Chondrocyte (in vitro differentiated cells): ENCODE measurements at regions not wholly inside any gene's neighbourhood (a gene's known extent, or its start where the extent isn't known, plus 50 kb on each side); places are given as distances from the start of the nearest gene placed in this dataset.

Source experiments
- DNase-seq: peaks from one replicate; pipeline ENCODE4 v3.0.0; 2021; ENCODE audit warnings: mixed read lengths, low spot score
- H3K27ac Mint-ChIP-seq: one replicate; pipeline ENCODE4 v1.8.0; 2021; ENCODE audit warnings: mild to moderate bottlenecking, moderate library complexity, mixed read lengths; ENCODE audit not compliant: unreplicated experiment
- H3K27me3 Mint-ChIP-seq: 2 replicates; pipeline ENCODE4 v1.8.0; 2021; ENCODE audit warnings: low read depth, mixed read lengths
- H3K36me3 Mint-ChIP-seq: 2 replicates; pipeline ENCODE4 v1.8.0; 2021; ENCODE audit warnings: low read depth, mixed read lengths
- H3K4me1 Mint-ChIP-seq: 2 replicates; pipeline ENCODE4 v1.8.0; 2021; ENCODE audit warnings: low read depth, mild to moderate bottlenecking, mixed read lengths
- H3K4me3 Mint-ChIP-seq: one replicate; pipeline ENCODE4 v1.8.0; 2021; ENCODE audit warnings: mild to moderate bottlenecking, moderate library complexity, mixed read lengths; ENCODE audit not compliant: unreplicated experiment
- H3K9me3 Mint-ChIP-seq: 2 replicates; pipeline ENCODE4 v1.8.0; 2021; ENCODE audit warnings: low read depth, mixed read lengths
- TF ChIP-seq, protein P1 (sequence below): fragments of 200-600 bp; sonication (generic); IDR thresholded peaks from 2 replicates; pipeline ENCODE4 v1.5.0; 2021; ENCODE audit warnings: antibody characterized with exemption, mild to moderate bottlenecking, moderate library complexity

GRCh38 chr15:95409211-95409610 lies 921.3 kb upstream of the NR2F2 start:
- H3K27ac Mint-ChIP-seq: peak overlapping the region; percentile 86
- peaks cover 81% of the 10 kb centered on the region for H3K4me1 Mint-ChIP-seq
- peaks cover 15% of the 10 kb centered on the region for H3K9me3 Mint-ChIP-seq
- H3K4me3 Mint-ChIP-seq: no peak overlapping the region
- no peaks in the 10 kb centered on the region for H3K27me3 Mint-ChIP-seq
- TF ChIP-seq, protein P1, sequence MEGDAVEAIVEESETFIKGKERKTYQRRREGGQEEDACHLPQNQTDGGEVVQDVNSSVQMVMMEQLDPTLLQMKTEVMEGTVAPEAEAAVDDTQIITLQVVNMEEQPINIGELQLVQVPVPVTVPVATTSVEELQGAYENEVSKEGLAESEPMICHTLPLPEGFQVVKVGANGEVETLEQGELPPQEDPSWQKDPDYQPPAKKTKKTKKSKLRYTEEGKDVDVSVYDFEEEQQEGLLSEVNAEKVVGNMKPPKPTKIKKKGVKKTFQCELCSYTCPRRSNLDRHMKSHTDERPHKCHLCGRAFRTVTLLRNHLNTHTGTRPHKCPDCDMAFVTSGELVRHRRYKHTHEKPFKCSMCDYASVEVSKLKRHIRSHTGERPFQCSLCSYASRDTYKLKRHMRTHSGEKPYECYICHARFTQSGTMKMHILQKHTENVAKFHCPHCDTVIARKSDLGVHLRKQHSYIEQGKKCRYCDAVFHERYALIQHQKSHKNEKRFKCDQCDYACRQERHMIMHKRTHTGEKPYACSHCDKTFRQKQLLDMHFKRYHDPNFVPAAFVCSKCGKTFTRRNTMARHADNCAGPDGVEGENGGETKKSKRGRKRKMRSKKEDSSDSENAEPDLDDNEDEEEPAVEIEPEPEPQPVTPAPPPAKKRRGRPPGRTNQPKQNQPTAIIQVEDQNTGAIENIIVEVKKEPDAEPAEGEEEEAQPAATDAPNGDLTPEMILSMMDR: peak; percentile 42
- no peak for DNase-seq
- H3K36me3 Mint-ChIP-seq: peaks cover 1% of the 10 kb centered on the region

DNA sequence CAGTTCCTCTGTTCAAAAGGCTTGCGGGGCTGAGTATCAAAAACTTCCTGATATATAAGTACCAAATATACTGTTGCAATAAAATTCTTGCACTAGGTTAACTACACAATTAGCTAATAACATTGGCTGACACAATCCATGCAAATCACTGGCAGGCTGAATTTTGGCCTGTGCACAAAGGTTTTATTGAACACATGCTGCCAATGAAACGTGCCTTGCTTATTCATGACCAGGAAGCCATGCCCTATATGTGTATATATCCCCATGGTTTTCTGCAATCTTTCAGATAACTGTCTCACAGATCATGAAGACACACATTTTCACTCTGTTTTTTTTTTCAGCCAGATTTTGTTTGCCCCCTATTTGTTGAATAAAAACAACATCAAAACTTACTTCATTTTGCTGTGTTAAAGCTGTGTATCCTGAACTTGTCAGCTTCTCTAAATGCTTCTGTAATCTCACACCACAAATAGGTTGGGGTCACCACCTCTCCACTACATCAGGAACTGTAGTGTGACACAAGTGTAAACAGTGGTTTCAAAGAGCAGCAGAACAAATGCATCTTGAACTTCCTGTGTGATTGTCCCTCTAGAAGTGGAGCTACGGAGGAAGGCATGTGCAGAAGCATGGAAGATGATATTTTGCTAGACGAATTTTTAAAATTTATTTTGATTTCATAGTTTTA lies 920.7 kb upstream of the NR2F2 start:
- TF ChIP-seq, protein P1: no peak
- Mint-ChIP-seq H3K4me3 (no peak overlapping the region), H3K27me3 (no peaks in the 10 kb centered on the region), H3K9me3 (peaks cover 15% of the 10 kb centered on the region), H3K36me3 (peaks cover 1% of the 10 kb centered on the region), H3K4me1 (peaks cover 75% of the 10 kb centered on the region), H3K27ac (no peak overlapping the region)
- no peak for DNase-seq

DNA sequence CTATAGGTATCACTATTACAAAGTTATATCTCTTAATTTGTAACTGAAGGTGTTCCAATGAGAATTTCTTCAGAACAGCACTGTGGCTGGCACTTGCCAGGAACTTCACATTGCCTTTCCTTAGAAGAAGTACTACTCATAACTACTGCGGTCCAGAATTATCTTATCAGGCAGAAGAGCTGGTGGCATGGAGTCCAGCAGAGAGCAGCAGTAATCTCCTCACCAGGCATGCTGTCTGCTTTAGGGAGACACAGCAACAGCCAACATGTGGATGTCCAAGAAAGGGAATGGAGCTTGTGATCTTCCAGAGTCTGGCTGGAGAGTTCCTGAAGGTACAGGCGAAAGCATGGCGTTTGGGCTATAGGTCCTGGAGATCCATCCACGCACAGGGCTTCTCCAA lies 919.7 kb upstream of the NR2F2 start:
- no peak for DNase-seq
- peaks cover 13% of the 10 kb centered on the region for H3K9me3 Mint-ChIP-seq
- H3K27me3 Mint-ChIP-seq: no peaks in the 10 kb centered on the region
- TF ChIP-seq, protein P1: no peak
- peaks cover 65% of the 10 kb centered on the region for H3K4me1 Mint-ChIP-seq
- H3K4me3 Mint-ChIP-seq: no peak overlapping the region
- peaks cover 1% of the 10 kb centered on the region for H3K36me3 Mint-ChIP-seq
- no peak overlapping the region for H3K27ac Mint-ChIP-seq

DNA sequence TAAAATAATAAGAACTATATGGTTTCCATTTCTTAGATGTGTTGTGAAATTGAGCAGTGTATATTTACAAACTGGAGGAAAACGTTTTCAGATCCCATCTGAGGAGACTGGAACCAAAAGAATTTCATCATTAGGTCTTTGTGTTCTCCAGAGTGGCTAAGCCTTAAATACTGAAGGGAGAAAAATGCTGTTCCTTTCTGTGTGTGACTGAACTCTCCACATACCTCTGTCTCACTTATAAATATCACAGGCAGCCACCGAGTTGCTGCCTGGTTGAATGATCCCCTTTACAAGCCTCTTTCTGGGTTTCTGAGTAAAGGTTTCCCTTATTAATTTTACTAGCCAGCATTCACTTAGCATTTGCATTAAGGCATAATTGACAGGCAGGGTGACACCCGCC lies 913.9 kb upstream of the NR2F2 start:
- Mint-ChIP-seq H3K4me3 (no peak overlapping the region), H3K36me3 (no peaks in the 10 kb centered on the region), H3K27me3 (no peaks in the 10 kb centered on the region), H3K27ac (peak overlapping the region; percentile 68), H3K9me3 (peaks cover 7% of the 10 kb centered on the region), H3K4me1 (peaks cover 45% of the 10 kb centered on the region)
- no peak for DNase-seq
- TF ChIP-seq, protein P1: no peak

DNA sequence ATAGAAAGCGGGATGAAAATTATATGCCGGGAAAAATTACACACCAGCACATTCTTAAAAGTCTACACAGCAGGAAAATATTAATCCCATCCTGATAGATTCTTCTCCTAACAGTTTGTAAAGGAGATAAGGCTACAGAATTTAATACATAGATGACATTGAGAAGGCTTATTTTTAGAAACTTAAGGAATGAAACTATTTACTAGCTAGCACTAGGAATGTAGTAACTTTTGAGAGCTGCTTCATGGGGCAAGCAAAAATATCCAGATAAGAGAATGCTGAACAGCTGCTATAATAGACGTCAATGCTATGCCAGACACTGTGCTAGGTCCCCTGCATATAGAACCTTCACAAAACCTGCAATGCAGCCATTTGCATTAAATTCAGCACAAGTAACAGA lies 912.7 kb upstream of the NR2F2 start:
- Mint-ChIP-seq H3K4me3 (no peak overlapping the region), H3K9me3 (peaks cover 4% of the 10 kb centered on the region), H3K27ac (peak overlapping the region; percentile 57), H3K36me3 (no peaks in the 10 kb centered on the region), H3K4me1 (peaks cover 38% of the 10 kb centered on the region), H3K27me3 (no peaks in the 10 kb centered on the region)
- TF ChIP-seq, protein P1: no peak
- DNase-seq: no peak
